Cerebellar cortex (tissue), 1 donor: ENCODE measurements at regions not wholly inside any gene's neighbourhood (a gene's known extent, or its start where the extent isn't known, plus 50 kb on each side); places are given as distances from the start of the nearest gene placed in this dataset.

ENCODE experiments used
- DNase-seq: peaks from one replicate; pipeline ENCODE4 v3.0.0-alpha.2; 2015; ENCODE audit warnings: low spot score

GRCh38 chr3:115475178-115476041, 147.9 kb upstream of the GAP43 start:
- DNase-seq: peak; percentile 64

DNA sequence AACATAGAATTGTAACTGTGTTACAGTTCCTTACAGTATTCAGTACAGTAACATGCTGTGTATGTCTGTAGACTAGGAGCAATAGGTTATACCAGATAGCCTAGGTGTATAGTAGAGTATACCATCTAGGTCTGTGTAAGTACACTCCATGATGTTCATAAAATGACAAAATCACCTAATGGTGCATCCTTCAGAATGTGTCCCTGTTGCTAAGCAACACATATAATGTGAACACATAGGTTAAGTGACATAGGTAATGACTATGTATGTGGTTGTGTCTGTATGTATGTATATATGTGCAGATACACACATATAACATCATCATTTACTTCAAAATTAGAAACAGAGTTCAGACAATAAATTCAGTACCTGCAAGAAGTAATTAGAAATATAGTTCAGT, 146.8 kb upstream of the GAP43 start:
- DNase-seq: no peak

DNA sequence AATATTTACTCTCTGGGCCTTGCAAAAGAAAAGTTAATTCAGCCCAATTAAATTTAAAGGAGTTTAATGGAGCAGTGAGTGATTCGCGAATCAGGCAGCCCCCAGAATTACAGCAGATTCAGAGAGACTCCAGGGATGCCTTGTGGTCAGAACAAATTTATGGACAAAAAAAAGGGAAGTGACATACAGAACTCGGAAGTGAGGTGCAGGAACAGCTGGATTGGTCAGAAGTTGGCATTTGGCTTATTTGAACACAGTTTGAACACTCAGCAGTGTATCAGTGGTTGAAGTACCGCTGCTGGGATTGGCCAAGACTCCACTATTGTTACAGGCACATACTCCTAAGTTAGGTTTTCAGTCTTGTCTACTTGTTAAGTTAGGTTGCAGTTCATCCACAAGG, 145.0 kb upstream of the GAP43 start:
- DNase-seq: no peak

DNA sequence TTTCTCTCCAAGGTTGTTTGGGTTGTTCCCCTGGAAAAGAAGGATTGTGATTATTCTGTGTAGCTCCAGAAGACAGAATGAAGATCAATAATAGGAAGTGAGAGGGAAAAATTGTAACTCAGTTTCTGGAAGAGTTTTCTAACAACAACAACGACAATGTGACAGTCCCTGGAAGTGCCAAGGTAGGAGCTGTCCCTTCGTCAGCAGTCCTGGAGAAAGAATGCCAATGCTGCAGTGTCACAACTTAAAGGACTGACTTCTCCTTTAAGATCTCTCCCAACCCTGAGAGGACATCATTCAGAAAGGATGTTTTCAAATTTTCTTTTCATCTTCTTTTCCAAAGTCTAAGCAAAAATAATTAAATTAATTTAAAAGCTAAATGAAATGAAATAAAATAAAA, 136.4 kb upstream of the GAP43 start:
- DNase-seq: no peak

- DNase-seq: no peak
These were observed 135.3 kb upstream of the GAP43 start for GRCh38 chr3:115487968-115488367.

DNA sequence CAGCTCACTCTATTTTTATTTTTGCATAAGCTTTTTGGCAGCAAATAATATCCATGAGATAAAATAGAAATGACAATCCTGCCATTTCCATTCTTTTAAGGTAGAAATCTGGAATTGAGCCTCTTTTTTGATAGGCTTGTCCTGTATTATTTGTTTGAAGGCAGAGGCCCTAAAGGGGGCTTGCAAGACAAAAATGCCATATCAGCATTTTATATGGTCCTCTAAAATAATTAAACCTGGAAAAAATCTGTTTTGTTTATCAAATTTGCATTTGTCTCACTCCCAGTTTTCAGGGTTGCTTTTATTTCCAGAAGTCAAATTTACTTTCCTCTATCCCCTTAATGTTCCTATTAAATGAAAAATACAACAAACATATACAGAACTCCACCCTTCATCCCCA, 134.9 kb upstream of the GAP43 start:
- no peak for DNase-seq

- peak; percentile 53 for DNase-seq
These were observed 128.5 kb upstream of the GAP43 start for GRCh38 chr3:115494826-115495225.

DNA sequence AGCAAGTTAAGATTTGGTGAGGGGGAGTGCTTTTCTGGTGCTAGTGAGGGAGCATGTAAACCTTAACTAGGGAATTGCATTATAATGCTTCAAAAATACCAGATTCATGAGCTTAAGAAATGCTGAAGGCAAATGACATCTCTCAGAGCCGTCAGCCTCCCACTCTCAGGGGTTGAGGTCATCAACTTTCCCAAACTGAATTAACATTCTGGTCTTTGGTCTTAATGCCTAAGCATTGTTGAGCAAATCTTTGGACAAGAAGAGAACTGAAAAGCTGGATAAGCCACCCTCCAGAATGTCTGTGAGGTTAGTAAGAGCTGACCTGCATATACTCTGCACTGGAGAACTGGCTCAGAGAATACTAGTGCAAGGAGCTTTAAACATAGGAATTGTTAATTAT, 124.9 kb upstream of the GAP43 start:
- DNase-seq: no peak

GRCh38 chr3:115498898-115499297, 124.4 kb upstream of the GAP43 start:
- DNase-seq: no peak

DNA sequence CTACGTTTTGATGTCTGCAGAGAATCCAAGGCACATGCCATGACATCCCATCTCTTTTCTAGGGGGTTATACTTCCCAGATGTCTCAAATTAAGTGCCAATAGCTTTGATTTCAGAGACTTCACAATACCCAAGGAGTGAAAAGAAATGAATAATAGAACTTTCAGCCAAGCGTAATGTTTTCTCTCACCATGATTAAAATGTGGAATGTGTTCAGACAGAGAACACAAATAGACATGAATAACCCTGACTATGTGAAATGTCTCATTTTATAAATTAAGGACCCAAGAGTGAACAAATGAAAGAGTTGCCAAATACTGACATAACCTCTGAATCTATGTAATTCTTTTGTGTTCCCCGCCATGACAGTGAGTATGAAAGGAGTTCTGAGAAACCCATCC, 123.6 kb upstream of the GAP43 start:
- DNase-seq: no peak

GRCh38 chr3:115500795-115501194, 122.5 kb upstream of the GAP43 start:
- no peak for DNase-seq

DNA sequence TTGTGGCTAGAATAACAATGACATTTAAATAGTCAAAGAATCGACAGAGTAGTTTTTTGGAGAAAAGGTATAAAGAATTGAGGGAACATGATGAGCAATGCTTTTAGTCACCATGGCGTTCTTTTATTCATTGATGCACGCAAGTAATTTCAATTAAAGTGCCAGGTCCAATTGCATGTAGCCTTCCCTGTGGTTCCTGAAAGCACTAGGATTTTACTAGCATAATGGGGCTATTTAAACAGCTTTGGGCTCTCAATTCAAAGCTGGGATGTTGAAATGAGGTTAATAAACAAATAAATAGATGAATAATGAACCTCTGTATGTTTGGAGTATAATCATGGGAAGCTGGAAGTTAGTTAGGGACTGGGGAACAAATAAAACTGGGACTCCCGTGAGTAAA, 121.2 kb upstream of the GAP43 start:
- DNase-seq: no peak

DNA sequence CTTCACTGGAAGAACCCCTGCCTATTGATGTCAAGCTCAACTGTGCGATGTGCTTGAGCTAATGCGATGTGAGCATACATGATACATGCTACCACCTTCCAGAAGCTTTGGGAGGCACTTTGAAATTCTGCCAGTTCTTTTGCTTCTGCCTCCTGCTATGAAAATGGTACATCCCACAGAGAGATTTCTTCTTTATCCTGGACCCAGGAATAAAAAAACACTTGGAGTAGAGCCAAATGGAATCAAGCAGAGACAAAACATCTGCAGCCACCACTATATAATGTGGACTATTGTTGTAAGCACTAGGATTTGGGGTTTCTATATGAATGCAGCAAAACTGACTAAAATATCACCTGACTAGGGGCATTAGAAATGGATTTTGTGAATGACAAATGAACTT, 119.9 kb upstream of the GAP43 start:
- DNase-seq: no peak

DNA sequence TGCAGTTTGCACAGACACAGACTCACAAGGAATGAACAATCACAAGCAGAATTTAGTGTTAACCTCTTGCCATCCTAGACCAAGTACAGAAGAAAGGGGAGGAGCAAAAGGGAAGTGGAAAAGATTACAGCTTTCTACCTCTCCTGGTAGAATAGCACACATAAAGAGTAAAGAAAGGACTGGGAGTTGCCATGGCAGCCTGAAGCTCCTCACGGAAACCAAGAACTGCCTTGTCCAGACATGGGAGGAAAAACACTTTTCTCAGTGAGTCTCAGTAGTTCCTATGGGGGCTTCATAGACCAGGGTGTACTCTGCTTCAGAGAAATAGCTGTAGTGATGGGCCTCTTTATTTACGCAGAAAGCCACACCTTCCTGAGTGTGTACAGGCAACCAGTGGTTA, 114.7 kb upstream of the GAP43 start:
- DNase-seq: no peak

- peak; percentile 31 for DNase-seq
These were observed 110.5 kb upstream of the GAP43 start for GRCh38 chr3:115512565-115513415.

DNA sequence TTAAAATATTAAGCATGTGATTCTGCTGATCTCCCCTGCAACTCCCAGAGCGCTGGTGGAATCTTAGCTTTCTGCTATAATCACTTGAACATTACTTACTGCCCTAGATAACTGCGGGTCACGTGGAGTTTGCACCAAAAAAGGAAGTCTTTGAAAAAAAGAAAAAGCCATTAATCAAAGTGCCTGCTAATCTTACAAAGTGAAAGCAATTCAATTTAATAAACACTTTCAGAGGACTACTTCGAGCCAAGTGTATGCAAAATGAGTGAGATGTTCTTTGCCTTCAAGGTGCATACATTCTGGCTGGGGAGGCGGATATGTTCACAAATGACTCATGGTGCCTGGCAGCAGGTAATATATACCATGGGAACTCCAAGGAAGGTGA, 109.9 kb upstream of the GAP43 start:
- peak; percentile 23 for DNase-seq

DNA sequence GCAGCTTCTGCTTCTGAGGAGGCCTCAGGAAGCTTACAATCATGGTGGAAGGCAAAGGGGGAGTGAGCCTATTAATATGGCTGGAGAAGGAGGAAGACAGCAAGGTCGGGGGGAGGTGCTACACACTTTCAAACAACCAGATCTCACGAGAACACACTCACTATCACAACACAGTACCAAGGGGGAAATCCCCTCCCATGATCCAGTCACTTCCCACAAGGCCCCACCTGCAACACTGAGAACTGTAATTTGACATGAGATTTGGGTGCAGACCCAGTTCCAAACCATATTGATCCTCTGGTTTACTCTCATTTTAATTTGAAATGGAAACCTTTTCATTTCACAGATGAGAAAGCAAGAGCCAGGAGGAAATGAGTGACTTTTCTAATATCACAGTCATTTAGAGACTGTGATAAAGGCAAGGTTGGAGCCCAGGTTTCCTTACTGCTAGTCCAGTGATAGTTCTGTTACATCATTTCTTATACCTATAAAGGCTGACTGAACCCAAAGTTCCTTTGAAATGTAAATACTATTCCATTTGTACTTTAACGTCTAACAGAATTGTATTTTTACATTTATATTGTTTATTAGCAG, 105.8 kb upstream of the GAP43 start:
- no peak for DNase-seq

- DNase-seq: no peak
These were observed 105.0 kb upstream of the GAP43 start for GRCh38 chr3:115518100-115518852.

GRCh38 chr3:115520241-115520640, 103.1 kb upstream of the GAP43 start:
- no peak for DNase-seq

DNA sequence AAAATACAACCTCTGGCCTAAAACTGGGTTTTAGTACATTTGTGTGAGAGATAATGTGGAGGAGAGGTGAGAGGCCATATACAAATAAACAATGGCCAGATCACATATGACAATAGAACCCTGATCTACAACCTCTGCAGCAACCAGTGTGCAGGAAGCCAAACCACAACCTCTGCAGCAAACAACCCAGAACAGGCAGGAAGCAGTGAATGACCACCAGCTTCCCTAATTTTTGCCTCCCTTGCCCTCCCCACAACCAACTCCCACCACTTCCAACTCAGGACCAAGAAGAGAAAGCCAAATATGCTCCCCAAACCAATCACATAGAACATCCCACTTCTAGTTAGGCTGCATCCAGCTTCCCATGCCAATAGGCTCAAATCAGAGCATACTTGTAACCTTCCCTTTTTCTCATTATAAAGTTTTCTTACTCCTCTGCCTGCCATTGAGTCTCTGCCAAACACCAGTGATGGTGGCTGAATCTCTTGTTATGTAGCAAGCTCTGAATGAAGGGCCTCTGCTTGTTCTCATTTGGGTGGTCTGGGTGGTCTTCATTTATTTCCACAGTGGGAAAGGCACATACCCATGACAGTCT, 102.6 kb upstream of the GAP43 start:
- no peak for DNase-seq

GRCh38 chr3:115523458-115523857, 99.9 kb upstream of the GAP43 start:
- peak; percentile 43 for DNase-seq

GRCh38 chr3:115524549-115524948, 98.8 kb upstream of the GAP43 start:
- no peak for DNase-seq
